Natural killer cell treated with Interleukin-12 subunit alpha and Interleukin-12 subunit beta and Interleukin-15 and Interleukin-18, amount 100 ng/mL, for 72 hours (primary cell): ENCODE measurements at regions not wholly inside any gene's neighbourhood (a gene's known extent, or its start where the extent isn't known, plus 50 kb on each side); places are given as distances from the start of the nearest gene placed in this dataset.

Source experiments
- ATAC-seq, 2 donors: fragments of 150-1000 bp; cut with Tn5 transposase in 1 of 2; sonication (Bioruptor Pico), chemical (Tn5 transposase) in 1 of 2; 2 replicates each; pipeline ENCODE4 v1.10.0; 2021
- DNase-seq: peaks from one replicate; pipeline ENCODE4 v3.0.0; 2022; ENCODE audit warnings: low spot score
- H3K27ac Mint-ChIP-seq, 2 donors: 1 replicate in 1 of 2; 2 replicates in 1 of 2; pipeline ENCODE4 v1.8.0; 2022; ENCODE audit warnings: mixed read lengths in 2 of 2, mild to moderate bottlenecking in 1 of 2, moderate library complexity in 1 of 2
- H3K27me3 Mint-ChIP-seq, 2 donors: 1 replicate in 1 of 2; 2 replicates in 1 of 2; pipeline ENCODE4 v1.8.0; 2022; ENCODE audit warnings: mixed read lengths in 2 of 2
- H3K36me3 Mint-ChIP-seq: one replicate; pipeline ENCODE4 v1.8.0; 2022; ENCODE audit warnings: mixed read lengths
- H3K4me1 Mint-ChIP-seq, 2 donors: 1 replicate in 1 of 2; 2 replicates in 1 of 2; pipeline ENCODE4 v1.8.0; 2022; ENCODE audit warnings: low read depth in 2 of 2, mixed read lengths in 2 of 2, mild to moderate bottlenecking in 1 of 2
- H3K4me3 Mint-ChIP-seq: one replicate; pipeline ENCODE4 v1.8.0; 2022; ENCODE audit warnings: mixed read lengths
- H3K9me3 Mint-ChIP-seq: 2 replicates; pipeline ENCODE4 v1.8.0; 2022; ENCODE audit warnings: mixed read lengths

DNA sequence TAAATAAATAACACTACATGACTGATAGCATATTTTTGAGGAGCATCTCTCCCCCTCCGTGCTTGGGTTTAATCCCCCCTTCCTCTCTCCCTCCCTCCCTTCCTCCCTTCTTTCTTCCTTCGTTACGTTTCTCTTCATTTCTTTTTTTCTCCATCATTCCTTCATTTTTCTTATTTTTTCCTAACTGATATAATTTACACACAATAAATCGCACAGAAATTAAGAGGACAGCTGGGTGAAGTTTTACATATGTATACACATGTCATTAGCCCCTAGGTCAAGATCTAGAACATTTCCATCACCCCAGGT is 51.4 kb upstream of the EZR start:
- no peaks in the 10 kb centered on the region for H3K9me3 Mint-ChIP-seq
- H3K27me3 Mint-ChIP-seq: peaks cover 0 to 2% of the 10 kb centered on the region in 2 donors
- peak overlapping the region; percentile 95 to 99 for H3K27ac Mint-ChIP-seq
- peaks cover 31 to 39% of the 10 kb centered on the region in 2 donors for H3K4me1 Mint-ChIP-seq
- DNase-seq (no peak), ATAC-seq (no peak)
- H3K36me3 Mint-ChIP-seq: no peaks in the 10 kb centered on the region
- peak overlapping the region; percentile 90 for H3K4me3 Mint-ChIP-seq

DNA sequence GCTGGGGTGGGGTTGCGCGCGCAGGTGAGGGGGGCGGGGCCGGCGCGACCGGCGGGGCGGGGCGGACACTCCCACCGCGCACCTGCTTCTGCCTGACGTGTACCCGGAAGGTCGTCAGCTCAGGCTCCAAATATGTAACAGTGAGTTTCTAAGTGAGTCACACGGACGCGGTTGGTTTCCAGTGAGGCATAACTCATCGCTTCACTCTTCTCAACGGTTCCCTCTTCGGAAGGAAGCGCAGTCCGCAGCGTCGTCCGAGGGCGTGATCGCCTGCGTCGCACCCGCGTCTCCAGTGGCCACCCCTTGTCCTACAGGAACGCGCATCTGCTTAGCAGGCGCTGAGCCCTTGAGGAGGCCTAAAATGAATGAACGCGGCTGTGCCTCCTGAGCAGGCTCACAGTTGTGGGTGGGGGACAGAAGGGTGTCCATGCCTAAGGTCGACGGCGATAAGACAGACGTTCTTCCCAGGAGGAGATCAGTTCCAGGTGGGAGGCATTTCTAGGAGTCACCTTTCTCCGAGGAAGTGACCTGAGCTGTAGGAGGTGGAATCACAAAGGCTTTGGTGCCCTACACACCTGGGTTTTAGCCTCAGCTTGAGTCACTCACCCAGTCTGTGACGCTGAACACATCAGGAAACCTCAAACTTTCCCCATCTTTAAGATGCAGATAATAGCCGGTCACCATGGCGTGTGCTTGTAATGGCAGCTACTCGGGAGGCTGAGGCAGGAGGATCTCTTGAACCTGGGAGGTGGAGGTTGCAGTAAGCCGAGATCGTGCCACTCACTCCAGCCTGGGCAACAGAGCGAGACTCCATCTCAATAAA is 50.9 kb upstream of the EZR start:
- H3K36me3 Mint-ChIP-seq: no peaks in the 10 kb centered on the region
- peak; percentile 95 to 96 for ATAC-seq
- no peaks in the 10 kb centered on the region for H3K9me3 Mint-ChIP-seq
- H3K4me3 Mint-ChIP-seq: peak overlapping the region; percentile 90
- H3K27ac Mint-ChIP-seq: peak overlapping the region; percentile 95 to 99
- H3K4me1 Mint-ChIP-seq: peaks cover 31 to 39% of the 10 kb centered on the region in 2 donors
- peak; percentile 93 for DNase-seq
- H3K27me3 Mint-ChIP-seq: peaks cover 0 to 2% of the 10 kb centered on the region in 2 donors

DNA sequence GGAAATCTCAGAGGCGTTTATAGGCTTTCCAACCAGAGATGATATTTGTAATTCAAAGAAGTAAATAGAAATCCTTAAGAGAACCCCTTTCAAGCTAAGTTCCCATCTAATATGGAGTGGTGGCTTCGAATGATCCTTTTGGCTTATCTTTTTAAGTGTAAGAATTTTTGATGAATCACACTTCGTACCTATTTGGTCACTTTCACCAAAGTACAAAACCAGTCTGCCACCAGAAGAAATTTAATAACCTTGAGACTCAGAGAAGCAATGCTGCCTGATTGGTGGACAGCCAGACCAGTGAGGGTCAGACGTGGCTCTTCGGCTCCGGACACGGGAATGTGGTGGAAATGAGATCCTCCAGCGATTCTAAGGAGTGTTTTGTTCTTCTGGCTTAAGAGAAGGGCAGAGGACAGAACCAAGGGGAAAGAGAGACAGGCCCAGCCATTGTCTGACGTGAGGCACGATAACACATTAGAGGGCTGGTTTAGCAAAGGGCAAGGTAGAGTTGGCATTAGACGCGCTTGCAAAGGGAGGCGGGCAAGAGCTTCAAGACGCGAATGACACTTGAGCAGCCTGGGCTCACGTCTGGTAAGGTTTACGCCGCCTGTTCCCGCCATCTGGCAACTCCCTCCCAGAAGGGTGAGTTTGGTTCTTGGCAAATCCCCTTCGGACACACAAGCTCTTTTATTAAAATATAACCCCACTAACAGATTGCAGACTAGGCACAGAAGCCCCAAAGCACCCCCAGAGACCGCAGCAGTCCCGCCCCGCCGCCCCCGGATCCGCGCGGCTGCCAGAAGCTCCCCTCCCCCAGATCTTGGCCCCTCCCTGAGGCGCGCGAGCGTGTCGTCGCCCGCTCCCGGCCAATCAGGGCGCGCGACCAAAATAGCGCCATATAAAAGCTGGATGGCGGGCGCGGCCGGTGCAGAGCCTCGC is 50.0 kb upstream of the EZR start:
- Mint-ChIP-seq H3K4me3 (peak overlapping the region; percentile 90), H3K27ac (peak overlapping the region; percentile 95 to 99)
- no peak for DNase-seq

More for the DNA sequence above, 50.0 kb upstream of the EZR start:
- peak in 1 of 2 donors; percentile 54 for ATAC-seq
- H3K36me3 Mint-ChIP-seq: no peaks in the 10 kb centered on the region
- peaks cover 31 to 39% of the 10 kb centered on the region in 2 donors for H3K4me1 Mint-ChIP-seq
- no peaks in the 10 kb centered on the region for H3K9me3 Mint-ChIP-seq
- peaks cover 0 to 2% of the 10 kb centered on the region in 2 donors for H3K27me3 Mint-ChIP-seq
